Heart left ventricle (tissue), 16 donors: ENCODE measurements at regions not wholly inside any gene's neighbourhood (a gene's known extent, or its start where the extent isn't known, plus 50 kb on each side); places are given as distances from the start of the nearest gene placed in this dataset.

Experiments used
- ATAC-seq, 4 donors: fragments of 200-7000 bp; cut with Tn5 transposase; one replicate each; pipeline ENCODE4 v1.9.1; 2020 to 2022; ENCODE audit warnings: moderate library complexity in 4 of 4, mild to moderate bottlenecking in 3 of 4, moderate number of reproducible peaks in 1 of 4
- DNase-seq, 5 donors: peaks; one replicate each; pipeline ENCODE4 v3.0.0-alpha.2; 2020
- H3K27ac ChIP-seq, 12 donors: fragments of 200-600 bp; sonication (generic) in 4 of 12; one replicate each; pipeline versions ENCODE4 v1.5.0 to v1.8.0; 2016 to 2022; ENCODE audit warnings: mild to moderate bottlenecking in 2 of 12
- H3K27me3 ChIP-seq, 9 donors: fragments of 200-600 bp; sonication (generic) in 2 of 9; one replicate each; pipeline versions ENCODE4 v1.5.1 to v1.8.0; 2016 to 2022; ENCODE audit warnings: mild to moderate bottlenecking in 3 of 9
- H3K36me3 ChIP-seq, 9 donors: fragments of 200-600 bp; sonication (generic) in 2 of 9; one replicate each; pipeline versions ENCODE4 v1.5.0 to v1.8.0; 2018 to 2022; ENCODE audit warnings: mild to moderate bottlenecking in 2 of 9
- H3K4me1 ChIP-seq, 12 donors: fragments of 200-600 bp; sonication (generic) in 4 of 12; one replicate each; pipeline versions ENCODE4 v1.5.0 to v1.8.0; 2016 to 2022; ENCODE audit warnings: mild to moderate bottlenecking in 3 of 12
- H3K4me3 ChIP-seq, 12 donors: fragments of 200-600 bp; sonication (generic) in 4 of 12; one replicate each; pipeline versions ENCODE4 v1.5.0 to v1.8.0; 2017 to 2022; ENCODE audit warnings: mild to moderate bottlenecking in 9 of 12, moderate library complexity in 4 of 12
- H3K9me3 ChIP-seq, 12 donors: fragments of 200-600 bp; sonication (generic) in 4 of 12; one replicate each; pipeline versions ENCODE4 v1.5.0 to v1.8.0; 2016 to 2022; ENCODE audit warnings: mild to moderate bottlenecking in 1 of 12
- CTCF ChIP-seq, 12 donors: fragments of 200-600 bp; sonication (generic) in 4 of 12; IDR thresholded peaks; one replicate each; pipeline versions ENCODE4 v1.5.0 to v1.8.0; 2018 to 2022; ENCODE audit warnings: antibody characterized with exemption in 12 of 12, mild to moderate bottlenecking in 5 of 12
- POLR2A ChIP-seq, 2 donors: fragments of 450-650 bp; IDR thresholded peaks; one replicate each; pipeline ENCODE4 v1.6.1; 2017; ENCODE audit warnings: antibody characterized with exemption in 2 of 2, mild to moderate bottlenecking in 2 of 2, moderate library complexity in 2 of 2
- WGBS, 4 donors: extraction: QIAGEN DNeasy Blood & Tissue Kit in 2 of 4; methylation state at CpG; one replicate each; pipeline versions ENCODE4 v1.1.5 to v1.1.7; 2013 to 2018; 5-methylcytosine and 5-hydroxymethylcytosine counted together
- intact Hi-C, 10 donors: fragments of 100-400 bp; cut with DNase I; formaldehyde crosslinking; loops; one replicate each; pipeline versions ENCODE4 v1.11.1 to v1.14.2; 2022
- donor health status: ischemic (EF 13 %, LVEDD 7.1; RV severe dilation, severe dysfunction).
- donor health status: healthy with polysubstance abuse.
- donor health status: DM: no; HTN: yes; CAD: no.
- donor health status: DM: no; HTN: no; CAD: no.
- donor health status: ischemic (EF 25% LVEDD 6.9; RV normal size, moderate dysfunction).
- donor health status: ischemic (EF 25% LVEDD 5.7; RV mildly dilated, moderate dysfunction).
- donor health status: healthy.
- donor health status: DM: yes; HTN: yes; CAD: no.
- donor health status: ischemic (EF 35%, LVEDD 5.7; RV mildly dilated, moderate dysfunction).
- donor health status: nonischemic (EF 11% LVEDD 7.7; RV severe dilation, severe dysfunction).
- donor health status: DM: yes; HTN: yes; CAD: no.
- donor health status: PGD.
- donor health status: ischemic (EF 29% LVEDD 5.4; RV normal size, mild dysfunction).
- donor health status: nonischemic (EF 23%, LVEDD 6.1; RV moderate dilation, normal function).

DNA sequence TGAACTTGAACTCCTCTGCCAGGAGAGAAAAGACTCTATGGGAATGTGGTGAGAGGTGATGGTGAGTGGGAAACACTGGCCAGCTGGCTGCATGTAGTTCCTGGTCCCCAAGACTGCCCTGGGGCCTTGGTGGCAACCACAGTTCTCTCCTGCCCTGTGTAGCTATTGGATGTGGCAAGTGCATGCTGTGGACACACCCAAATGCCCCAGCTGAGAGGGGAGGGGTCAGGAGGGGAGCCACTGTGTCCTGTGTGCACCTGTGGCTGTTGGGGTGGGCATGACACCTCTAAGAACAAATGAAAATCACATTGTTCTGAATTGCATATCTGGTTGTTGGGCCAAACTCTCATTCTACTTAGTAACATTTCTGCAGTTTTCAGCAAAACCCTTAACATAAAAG lies 409.6 kb downstream of the NSUN3 start:
- H3K4me1 ChIP-seq = no peaks in the 10 kb centered on the region
- no peak for TF ChIP-seq POLR2A (IDR thresholded peaks at IDR 0.05)
- no peaks in the 10 kb centered on the region for H3K36me3 ChIP-seq
- H3K9me3 ChIP-seq = peaks cover 0 to 33% (median 12%) of the 10 kb centered on the region in 12 donors
- H3K4me3 ChIP-seq = no peak overlapping the region
- H3K27me3 ChIP-seq = no peaks in the 10 kb centered on the region
- no peak overlapping the region for H3K27ac ChIP-seq
- no peak for ATAC-seq
- intact Hi-C loops = no loop called here
- DNase-seq = no peak

- no peak for DNase-seq
- intact Hi-C loops = no loop called here
- Histone ChIP-seq H3K4me1 (no peaks in the 10 kb centered on the region), H3K36me3 (no peaks in the 10 kb centered on the region), H3K4me3 (no peak overlapping the region), H3K27ac (no peak overlapping the region), H3K27me3 (no peaks in the 10 kb centered on the region), H3K9me3 (peaks cover 0 to 17% (median 2%) of the 10 kb centered on the region in 12 donors)
- ATAC-seq = no peak
- TF ChIP-seq POLR2A (IDR thresholded peaks at IDR 0.05) = no peak
- no peak for TF ChIP-seq CTCF (IDR thresholded peaks at IDR 0.05)
- 76 to 89% (median 79%) methylated on average over 3 of the region's 3 CpGs for WGBS, 4 donors
Measured at GRCh38 chr3:94481226-94481898, 418.5 kb downstream of the NSUN3 start.

DNA sequence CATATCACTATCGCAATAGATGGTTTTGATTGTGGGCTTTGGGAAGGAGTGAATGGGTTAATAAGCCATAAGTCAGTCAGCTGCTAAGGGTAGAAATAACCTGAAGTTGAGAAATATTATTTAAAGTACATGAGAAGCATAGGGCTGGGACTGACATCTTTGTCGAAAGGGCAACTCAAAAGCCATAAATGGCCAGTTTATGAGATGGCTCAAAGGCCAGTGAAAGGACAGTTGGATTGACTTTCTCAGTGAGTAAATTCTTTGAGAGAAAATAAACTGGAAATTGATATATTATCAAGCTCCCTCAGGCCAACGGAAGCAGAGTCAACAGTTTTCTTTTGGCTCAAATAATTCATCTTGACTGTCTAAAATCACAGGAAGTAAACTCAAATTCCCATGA lies 419.8 kb downstream of the NSUN3 start:
- TF ChIP-seq POLR2A (IDR thresholded peaks at IDR 0.05) (no peak), CTCF (IDR thresholded peaks at IDR 0.05) (no peak)
- DNase-seq (no peak), ATAC-seq (no peak)
- WGBS, 4 donors = 72 to 83% (median 73%) methylated on average over 3 of the region's 3 CpGs
- no peaks in the 10 kb centered on the region for H3K4me1 ChIP-seq
- H3K4me3 ChIP-seq = no peak overlapping the region
- no peaks in the 10 kb centered on the region for H3K36me3 ChIP-seq
- no peaks in the 10 kb centered on the region for H3K27me3 ChIP-seq
- peaks cover 0 to 5% (median 0%) of the 10 kb centered on the region in 12 donors for H3K9me3 ChIP-seq
- H3K27ac ChIP-seq = no peak overlapping the region
- intact Hi-C loops = no loop called here

DNA sequence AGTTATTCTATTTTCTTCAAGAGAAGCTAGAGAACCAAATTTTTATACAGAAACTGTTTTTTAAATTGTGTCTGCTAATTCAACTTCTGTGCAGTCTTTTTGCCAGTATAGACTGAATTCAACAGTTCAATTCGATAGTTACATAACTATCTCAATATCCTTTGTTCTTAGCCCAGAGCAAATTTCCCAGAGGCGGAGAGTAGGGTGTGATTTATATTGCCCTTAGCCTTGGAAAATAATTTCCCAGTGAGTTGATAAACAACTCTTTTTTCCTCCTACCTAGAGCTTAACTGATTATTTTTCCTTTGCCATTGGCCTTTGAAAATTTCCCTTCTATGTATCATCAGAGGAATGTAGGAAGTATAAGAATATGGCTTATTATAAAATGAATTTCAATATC lies 420.5 kb downstream of the NSUN3 start:
- no peak overlapping the region for H3K4me3 ChIP-seq
- 74 to 88% (median 78%) methylated on average over 2 of the region's 2 CpGs for WGBS, 4 donors
- H3K36me3 ChIP-seq = no peaks in the 10 kb centered on the region
- no peak overlapping the region for H3K27ac ChIP-seq
- H3K27me3 ChIP-seq = no peaks in the 10 kb centered on the region
- intact Hi-C loops = no loop called here
- no peak for DNase-seq
- no peaks in the 10 kb centered on the region for H3K4me1 ChIP-seq
- no peak for ATAC-seq
- TF ChIP-seq CTCF (IDR thresholded peaks at IDR 0.05) (no peak), POLR2A (IDR thresholded peaks at IDR 0.05) (no peak)
- peaks cover 0 to 5% (median 0%) of the 10 kb centered on the region in 12 donors for H3K9me3 ChIP-seq

GRCh38 chr3:94494992-94495391 lies 432.1 kb downstream of the NSUN3 start:
- Histone ChIP-seq H3K4me1 (no peaks in the 10 kb centered on the region), H3K9me3 (no peaks in the 10 kb centered on the region), H3K36me3 (no peaks in the 10 kb centered on the region), H3K4me3 (no peak overlapping the region), H3K27ac (no peak overlapping the region), H3K27me3 (no peaks in the 10 kb centered on the region)
- intact Hi-C loops = no loop called here
- TF ChIP-seq CTCF (IDR thresholded peaks at IDR 0.05) = no peak
- DNase-seq (no peak), ATAC-seq (no peak)
